Tibial nerve (tissue), 3 donors: ENCODE measurements at regions not wholly inside any gene's neighbourhood (a gene's known extent, or its start where the extent isn't known, plus 50 kb on each side); places are given as distances from the start of the nearest gene placed in this dataset.

Source experiments
- POLR2A ChIP-seq, 2 donors: fragments of 450-650 bp; IDR thresholded peaks; one replicate each; pipeline ENCODE4 v1.6.1; 2017; ENCODE audit warnings: antibody characterized with exemption in 2 of 2, mild to moderate bottlenecking in 2 of 2, moderate library complexity in 2 of 2
- TF ChIP-seq, protein P1 (sequence below), 5 experiments: fragments of 200-600 bp in 3 of 5; fragments of 450-650 bp in 2 of 5; sonication (generic) in 3 of 5; IDR thresholded peaks; one replicate each; pipeline ENCODE4 v1.5.1; 2016 to 2019; ENCODE audit warnings: antibody characterized with exemption in 5 of 5, mild to moderate bottlenecking in 3 of 5, moderate library complexity in 2 of 5

DNA sequence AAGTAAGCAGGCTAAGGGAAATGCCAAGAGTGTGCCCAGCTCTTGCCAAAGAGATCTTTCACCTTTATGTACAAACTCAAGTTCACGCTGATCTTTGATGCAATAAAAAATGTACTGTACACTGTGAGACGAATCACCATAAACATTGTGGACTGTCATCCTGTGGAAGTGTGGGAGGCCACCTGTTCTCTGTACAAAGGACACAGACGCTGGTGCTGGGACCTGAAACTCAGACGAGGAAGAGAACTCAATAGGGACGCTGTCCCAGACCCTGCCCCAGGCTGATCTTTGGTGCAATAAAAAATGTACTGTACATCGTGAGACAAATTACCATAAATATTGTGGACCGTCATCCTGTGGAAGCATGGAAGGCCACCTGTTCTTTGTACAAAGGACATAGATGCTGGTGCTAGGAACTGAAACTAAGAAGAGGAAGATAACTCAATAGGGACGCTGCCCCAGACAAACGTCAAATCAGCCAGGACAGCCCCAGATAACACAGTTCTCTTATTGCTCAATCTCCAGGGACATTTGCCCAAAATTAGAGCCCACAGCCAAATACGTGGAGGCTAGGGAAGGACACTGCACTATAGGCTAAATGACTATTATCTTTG, 312.7 kb upstream of the SGK1 start:
- TF ChIP-seq, protein P1, sequence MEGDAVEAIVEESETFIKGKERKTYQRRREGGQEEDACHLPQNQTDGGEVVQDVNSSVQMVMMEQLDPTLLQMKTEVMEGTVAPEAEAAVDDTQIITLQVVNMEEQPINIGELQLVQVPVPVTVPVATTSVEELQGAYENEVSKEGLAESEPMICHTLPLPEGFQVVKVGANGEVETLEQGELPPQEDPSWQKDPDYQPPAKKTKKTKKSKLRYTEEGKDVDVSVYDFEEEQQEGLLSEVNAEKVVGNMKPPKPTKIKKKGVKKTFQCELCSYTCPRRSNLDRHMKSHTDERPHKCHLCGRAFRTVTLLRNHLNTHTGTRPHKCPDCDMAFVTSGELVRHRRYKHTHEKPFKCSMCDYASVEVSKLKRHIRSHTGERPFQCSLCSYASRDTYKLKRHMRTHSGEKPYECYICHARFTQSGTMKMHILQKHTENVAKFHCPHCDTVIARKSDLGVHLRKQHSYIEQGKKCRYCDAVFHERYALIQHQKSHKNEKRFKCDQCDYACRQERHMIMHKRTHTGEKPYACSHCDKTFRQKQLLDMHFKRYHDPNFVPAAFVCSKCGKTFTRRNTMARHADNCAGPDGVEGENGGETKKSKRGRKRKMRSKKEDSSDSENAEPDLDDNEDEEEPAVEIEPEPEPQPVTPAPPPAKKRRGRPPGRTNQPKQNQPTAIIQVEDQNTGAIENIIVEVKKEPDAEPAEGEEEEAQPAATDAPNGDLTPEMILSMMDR (IDR thresholded peaks at IDR 0.05): no peak
- no peak for TF ChIP-seq POLR2A (IDR thresholded peaks at IDR 0.05)
